ENCODE measurements at regions not wholly inside any gene's neighbourhood (a gene's known extent, or its start where the extent isn't known, plus 50 kb on each side); places are given as distances from the start of the nearest gene placed in this dataset.
"Not testable (repeated sequence)": the region's sequence is repeated elsewhere in the genome, so short reads cannot be mapped to it uniquely, and the experiment has no call there.

- DNase-seq (ENCODE audit: low spot score) = not testable (repeated sequence)
Observed at GRCh38 chr4:82301390-82301789, 72.4 kb downstream of the HNRNPD start.

- DNase-seq (ENCODE audit: low spot score) = peak; percentile 34
Observed at GRCh38 chr4:82293304-82293703, 80.5 kb downstream of the HNRNPD start.

- no peak for DNase-seq (ENCODE audit: low spot score)
Observed at GRCh38 chr4:82287720-82288119, 86.1 kb downstream of the HNRNPD start.

GRCh38 chr4:82284858-82285805 is 88.7 kb downstream of the HNRNPD start:
- peak; percentile 99 for DNase-seq (ENCODE audit: low spot score)

- DNase-seq (ENCODE audit: low spot score) = no peak
Observed at GRCh38 chr4:82284475-82284857, 89.3 kb downstream of the HNRNPD start.

GRCh38 chr4:82282875-82283274 is 90.9 kb downstream of the HNRNPD start:
- DNase-seq (ENCODE audit: low spot score) = no peak

GRCh38 chr4:82279550-82279949 is 94.2 kb downstream of the HNRNPD start:
- DNase-seq (ENCODE audit: low spot score) = not testable (repeated sequence)

- DNase-seq (ENCODE audit: low spot score) = no peak
Observed at GRCh38 chr4:82276332-82276640, 97.5 kb downstream of the HNRNPD start.

GRCh38 chr4:82275431-82276331 is 98.1 kb downstream of the HNRNPD start:
- no peak for DNase-seq (ENCODE audit: low spot score)

- DNase-seq (ENCODE audit: low spot score) = not testable (repeated sequence)
Observed at GRCh38 chr4:82274700-82275099, 99.1 kb downstream of the HNRNPD start.

- not testable (repeated sequence) for DNase-seq (ENCODE audit: low spot score)
Observed at GRCh38 chr4:82272523-82272922, 101.3 kb downstream of the HNRNPD start.

GRCh38 chr4:82271915-82272480 is 101.8 kb downstream of the HNRNPD start:
- not testable (repeated sequence) for DNase-seq (ENCODE audit: low spot score)

GRCh38 chr4:82268826-82269193 is 105.0 kb downstream of the HNRNPD start:
- no peak for DNase-seq (ENCODE audit: low spot score)

GRCh38 chr4:82268050-82268825 is 105.6 kb downstream of the HNRNPD start:
- DNase-seq (ENCODE audit: low spot score) = peak; percentile 49

- DNase-seq (ENCODE audit: low spot score) = no peak
Observed at GRCh38 chr4:82267506-82267905, 106.3 kb downstream of the HNRNPD start.

- DNase-seq (ENCODE audit: low spot score) = no peak
Observed at GRCh38 chr4:82266345-82266744, 107.4 kb downstream of the HNRNPD start.

GRCh38 chr4:82261084-82261483 is 112.7 kb downstream of the HNRNPD start:
- DNase-seq (ENCODE audit: low spot score) = no peak

GRCh38 chr4:82260632-82261031 is 113.2 kb downstream of the HNRNPD start:
- DNase-seq (ENCODE audit: low spot score) = no peak

GRCh38 chr4:82256718-82257117 is 117.1 kb downstream of the HNRNPD start:
- DNase-seq (ENCODE audit: low spot score) = no peak

GRCh38 chr4:82255657-82256056 is 118.1 kb downstream of the HNRNPD start:
- DNase-seq (ENCODE audit: low spot score) = no peak

GRCh38 chr4:82248903-82249632 is 124.7 kb downstream of the HNRNPD start:
- no peak for DNase-seq (ENCODE audit: low spot score)

All from CD4-positive, alpha-beta T cell treated with Interleukin-6 at 100 ng/mL for 8 hours (primary cell).